ENCODE measurements at regions not wholly inside any gene's neighbourhood (a gene's known extent, or its start where the extent isn't known, plus 50 kb on each side); places are given as distances from the start of the nearest gene placed in this dataset.

DNA sequence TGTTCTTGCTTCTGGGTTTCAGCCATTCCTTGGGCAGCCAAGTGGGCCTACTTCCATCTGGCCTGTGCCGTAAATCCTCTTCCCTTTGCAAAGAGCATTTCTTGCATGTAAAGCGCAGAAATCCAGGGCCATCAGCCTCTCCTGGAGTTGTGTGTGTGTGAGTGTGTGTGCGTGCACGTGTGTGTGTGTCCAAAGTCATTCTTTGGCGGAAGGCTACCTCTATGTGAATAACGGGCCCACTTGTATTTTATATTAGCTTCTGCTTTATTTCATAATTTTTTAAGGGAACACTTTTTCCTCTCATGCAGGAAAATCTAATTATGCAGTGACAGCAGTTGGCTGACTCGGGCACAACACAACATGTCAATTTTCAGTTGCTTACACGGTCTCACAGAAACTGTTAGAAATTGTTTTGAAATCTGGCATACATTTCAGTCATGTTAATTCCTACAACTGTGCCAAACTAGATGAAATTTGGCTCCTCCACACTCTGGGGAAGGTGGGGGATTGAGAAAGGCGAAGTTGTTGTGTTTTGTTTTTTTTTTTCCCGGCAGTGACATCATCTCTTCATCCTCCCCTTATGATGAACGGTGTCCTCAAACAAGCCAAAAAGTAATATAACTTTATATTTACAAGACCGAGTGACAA is 223.7 kb upstream of the TSHZ2 start:
- H3K4me3 ChIP-seq (ENCODE audit: low read depth, low read length) = no peak overlapping the region
- in situ Hi-C loops (cut with HindIII; ENCODE audit: low sequenced_read_pairs) = no loop called here
- TF ChIP-seq CTCF (IDR thresholded peaks at IDR 0.05; ENCODE audit: low read depth, low read length, missing control alignments) = no peak
- no peak for DNase-seq (ENCODE audit: low read depth)

GRCh38 chr20:52747845-52748284 is 224.3 kb upstream of the TSHZ2 start:
- in situ Hi-C loops (cut with HindIII; ENCODE audit: low sequenced_read_pairs) = no loop called here

GRCh38 chr20:52746770-52747169 is 225.4 kb upstream of the TSHZ2 start:
- no peak overlapping the region for H3K4me3 ChIP-seq (ENCODE audit: low read depth, low read length)
- in situ Hi-C loops (cut with HindIII; ENCODE audit: low sequenced_read_pairs) = no loop called here
- no peak for DNase-seq (ENCODE audit: low read depth)
- no peak for TF ChIP-seq CTCF (IDR thresholded peaks at IDR 0.05; ENCODE audit: low read depth, low read length, missing control alignments)

More at GRCh38 chr20:52747845-52748284, 224.3 kb upstream of the TSHZ2 start:
- DNase-seq (ENCODE audit: low read depth) = no peak
- no peak overlapping the region for H3K4me3 ChIP-seq (ENCODE audit: low read depth, low read length)
- TF ChIP-seq CTCF (IDR thresholded peaks at IDR 0.05; ENCODE audit: low read depth, low read length, missing control alignments) = peak; percentile 17

DNA sequence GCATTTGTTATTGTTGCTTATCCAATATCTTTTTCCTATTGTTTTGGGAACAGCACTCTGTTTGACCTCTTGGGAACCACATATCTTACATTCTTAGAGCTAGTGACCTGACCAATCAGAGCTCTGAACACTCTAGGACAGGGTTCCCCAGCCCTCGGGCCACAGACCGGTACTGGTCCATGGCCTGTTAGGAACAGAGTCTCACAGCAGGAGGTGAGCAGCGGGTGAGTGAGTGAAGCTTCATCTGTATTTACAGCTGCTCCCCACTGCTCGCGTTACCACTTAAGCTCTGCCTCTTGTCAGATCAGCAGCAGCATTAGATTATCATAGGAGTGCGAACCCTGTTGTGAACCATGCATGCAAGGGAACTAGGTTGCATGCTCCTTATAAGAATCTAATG is 226.0 kb upstream of the TSHZ2 start:
- H3K4me3 ChIP-seq (ENCODE audit: low read depth, low read length) = no peak overlapping the region
- DNase-seq (ENCODE audit: low read depth) = no peak
- in situ Hi-C loops (cut with HindIII; ENCODE audit: low sequenced_read_pairs) = no loop called here
- TF ChIP-seq CTCF (IDR thresholded peaks at IDR 0.05; ENCODE audit: low read depth, low read length, missing control alignments) = no peak

DNA sequence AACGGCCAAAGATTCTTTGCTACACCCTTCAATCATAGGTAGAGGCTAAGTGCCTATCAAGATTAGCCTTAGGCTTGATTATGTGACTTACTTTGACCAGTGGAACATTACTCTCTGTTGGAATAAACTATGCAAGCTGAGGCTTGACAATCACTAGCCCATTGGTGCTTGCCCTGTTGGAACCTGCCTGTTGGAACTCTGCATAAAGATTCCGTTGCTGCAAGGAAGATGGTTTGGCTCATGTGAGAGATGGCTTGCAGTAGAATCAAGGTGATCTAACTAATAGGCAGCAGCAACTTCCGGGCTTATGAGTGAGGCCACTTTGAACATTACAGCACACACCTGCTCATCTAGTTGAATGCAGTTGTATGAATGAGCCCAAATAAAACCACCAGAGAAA is 227.7 kb upstream of the TSHZ2 start:
- TF ChIP-seq CTCF (IDR thresholded peaks at IDR 0.05; ENCODE audit: low read depth, low read length, missing control alignments) = no peak
- in situ Hi-C loops (cut with HindIII; ENCODE audit: low sequenced_read_pairs) = no loop called here
- no peak for DNase-seq (ENCODE audit: low read depth)
- no peak overlapping the region for H3K4me3 ChIP-seq (ENCODE audit: low read depth, low read length)

DNA sequence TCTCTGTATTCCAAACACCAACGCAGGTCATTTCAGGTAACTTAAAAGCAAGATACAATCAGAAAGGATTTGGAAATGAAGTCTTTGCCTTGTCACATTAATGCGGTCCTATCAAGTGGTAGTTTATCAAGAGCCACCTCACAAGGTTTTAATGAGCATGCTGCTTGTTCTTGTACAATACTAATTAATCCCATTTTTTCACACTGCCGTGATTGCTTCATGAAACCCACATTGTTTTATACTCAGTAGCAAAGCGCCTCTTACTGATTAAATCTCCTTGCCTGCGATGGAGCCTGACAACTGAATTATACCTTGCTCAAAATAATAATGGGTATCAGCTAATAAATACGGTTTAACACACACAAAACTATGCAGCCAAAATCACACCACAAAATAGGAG is 234.1 kb upstream of the TSHZ2 start:
- no peak for DNase-seq (ENCODE audit: low read depth)
- TF ChIP-seq CTCF (IDR thresholded peaks at IDR 0.05; ENCODE audit: low read depth, low read length, missing control alignments) = no peak
- in situ Hi-C loops (cut with HindIII; ENCODE audit: low sequenced_read_pairs) = no loop called here
- no peak overlapping the region for H3K4me3 ChIP-seq (ENCODE audit: low read depth, low read length)
